ENCODE measurements at regions not wholly inside any gene's neighbourhood (a gene's known extent, or its start where the extent isn't known, plus 50 kb on each side); places are given as distances from the start of the nearest gene placed in this dataset.

- TF ChIP-seq, protein P1, sequence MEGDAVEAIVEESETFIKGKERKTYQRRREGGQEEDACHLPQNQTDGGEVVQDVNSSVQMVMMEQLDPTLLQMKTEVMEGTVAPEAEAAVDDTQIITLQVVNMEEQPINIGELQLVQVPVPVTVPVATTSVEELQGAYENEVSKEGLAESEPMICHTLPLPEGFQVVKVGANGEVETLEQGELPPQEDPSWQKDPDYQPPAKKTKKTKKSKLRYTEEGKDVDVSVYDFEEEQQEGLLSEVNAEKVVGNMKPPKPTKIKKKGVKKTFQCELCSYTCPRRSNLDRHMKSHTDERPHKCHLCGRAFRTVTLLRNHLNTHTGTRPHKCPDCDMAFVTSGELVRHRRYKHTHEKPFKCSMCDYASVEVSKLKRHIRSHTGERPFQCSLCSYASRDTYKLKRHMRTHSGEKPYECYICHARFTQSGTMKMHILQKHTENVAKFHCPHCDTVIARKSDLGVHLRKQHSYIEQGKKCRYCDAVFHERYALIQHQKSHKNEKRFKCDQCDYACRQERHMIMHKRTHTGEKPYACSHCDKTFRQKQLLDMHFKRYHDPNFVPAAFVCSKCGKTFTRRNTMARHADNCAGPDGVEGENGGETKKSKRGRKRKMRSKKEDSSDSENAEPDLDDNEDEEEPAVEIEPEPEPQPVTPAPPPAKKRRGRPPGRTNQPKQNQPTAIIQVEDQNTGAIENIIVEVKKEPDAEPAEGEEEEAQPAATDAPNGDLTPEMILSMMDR (IDR thresholded peaks at IDR 0.05; ENCODE audit: low read length): no peak
- TF ChIP-seq EZH2 (IDR thresholded peaks at IDR 0.05; ENCODE audit: borderline replicate concordance, low read length): no peak
Measured at GRCh38 chr1:198873696-198874230, 234.9 kb downstream of the PTPRC start.

Measured in OCI-LY1 (cell line).